Endothelial cell of umbilical vein (primary cell): ENCODE measurements at regions not wholly inside any gene's neighbourhood (a gene's known extent, or its start where the extent isn't known, plus 50 kb on each side); places are given as distances from the start of the nearest gene placed in this dataset.

Source experiments
- BruUV-seq: library from RNA; stranded (reverse); fragments of 400-500 nt; replicated peaks from 2 replicates; lab custom pipeline; 2021; lab: Mats Ljungman, UMichigan
- CTCF ChIA-PET: fragments of 300-600, 350-600 bp; sonication (Branson Sonifier 250); formaldehyde crosslinking; loops from one replicate; lab custom pipeline; 2021; ENCODE audit warnings: antibody characterized with exemption, inconsistent platforms; lab: Charles Lee
- POLR2A ChIA-PET: fragments of 300-600, 350-600 bp; sonication (Branson Sonifier 250); formaldehyde crosslinking; loops from one replicate; lab custom pipeline; 2021; ENCODE audit warnings: antibody characterized with exemption, inconsistent platforms; lab: Charles Lee
- DNase-seq: peaks from one replicate; pipeline ENCODE4 v3.0.0-alpha.2; 2011; ENCODE audit warnings: low read depth, low spot score
- FAIRE-seq: peaks from 2 replicates; lab custom pipeline; 2011; peaks lifted over from hg19 to GRCh38; lab: Jason Lieb, UNC
- H2AFZ ChIP-seq: 2 replicates; pipeline ENCODE4 v1.6.0; 2012; ENCODE audit warnings: low read depth, low read length, control low read depth, inconsistent platforms
- H3K27ac ChIP-seq: 2 replicates; pipeline ENCODE4 v1.5.1; 2011; ENCODE audit warnings: low read depth, mild to moderate bottlenecking, control low read depth, low read length, moderate library complexity; ENCODE audit not compliant: insufficient read depth
- H3K27me3 ChIP-seq, 2 experiments: 2 replicates each; pipeline versions ENCODE4 v1.6.0 to v1.6.1; 2011; ENCODE audit warnings: low read length in 2 of 2, mixed read lengths in 1 of 2; ENCODE audit not compliant: control insufficient read depth in 2 of 2, insufficient read depth in 2 of 2
- H3K36me3 ChIP-seq, 2 experiments: 2 replicates in 1 of 2; 3 replicates in 1 of 2; pipeline ENCODE4 v1.5.1; 2011; ENCODE audit warnings: low read length in 2 of 2, mild to moderate bottlenecking in 1 of 2, moderate library complexity in 1 of 2; ENCODE audit not compliant: control insufficient read depth in 2 of 2, insufficient read depth in 2 of 2; ENCODE audit errors: extremely low read depth in 1 of 2
- H3K4me1 ChIP-seq: 3 replicates; pipeline ENCODE4 v1.5.1; 2011; ENCODE audit warnings: mild to moderate bottlenecking, low read length; ENCODE audit not compliant: control insufficient read depth, insufficient read depth; ENCODE audit errors: extremely low read depth
- H3K4me2 ChIP-seq: 2 replicates; pipeline ENCODE4 v1.6.1; 2011; ENCODE audit warnings: low read length, control low read depth, mixed read lengths; ENCODE audit not compliant: insufficient read depth
- H3K4me3 ChIP-seq, 3 experiments: fragments of 200-600 bp in 1 of 3; sonication (generic), shearing (Covaris generic) in 1 of 3; replicated peaks in 1 of 3; 2 replicates each; pipeline ENCODE4 v1.5.1; 2011 to 2016; ENCODE audit warnings: control low read depth in 3 of 3, low read length in 3 of 3, mild to moderate bottlenecking in 2 of 3, inconsistent platforms in 1 of 3, low read depth in 1 of 3, moderate library complexity in 1 of 3; ENCODE audit not compliant: insufficient read depth in 1 of 3
- H3K79me2 ChIP-seq: 2 replicates; pipeline ENCODE4 v1.6.0; 2012; ENCODE audit warnings: low read length, inconsistent platforms; ENCODE audit not compliant: control insufficient read depth, insufficient read depth
- H3K9ac ChIP-seq: replicated peaks from 2 replicates; pipeline ENCODE3; 2011; ENCODE audit warnings: low read length, control low read depth; ENCODE audit not compliant: insufficient read depth; ENCODE audit errors: extremely low read depth
- H3K9me1 ChIP-seq: replicated peaks from 3 replicates; pipeline ENCODE4 v1.6.0; 2011; ENCODE audit warnings: mild to moderate bottlenecking, low read length; ENCODE audit not compliant: control insufficient read depth, insufficient read depth; ENCODE audit errors: extremely low read depth
- H3K9me3 ChIP-seq: replicated peaks from 2 replicates; pipeline ENCODE4 v1.5.1; 2012; ENCODE audit warnings: low read length, inconsistent platforms; ENCODE audit not compliant: control insufficient read depth, insufficient read depth
- H4K20me1 ChIP-seq: replicated peaks from 2 replicates; pipeline ENCODE3; 2011; ENCODE audit warnings: mild to moderate bottlenecking, low read length; ENCODE audit not compliant: control insufficient read depth, insufficient read depth; ENCODE audit errors: extremely low read depth
- EZH2 ChIP-seq: IDR thresholded peaks from 2 replicates; pipeline ENCODE4 v1.6.1; 2012; ENCODE audit warnings: borderline replicate concordance, low read depth, mild to moderate bottlenecking, moderate library complexity, low read length, inconsistent platforms; ENCODE audit not compliant: severe bottlenecking
- FOS ChIP-seq: IDR thresholded peaks from 2 replicates; pipeline ENCODE4 v1.6.1; 2011; ENCODE audit warnings: mild to moderate bottlenecking, low read length, moderate library complexity, borderline replicate concordance; ENCODE audit not compliant: insufficient read depth
- GATA2 ChIP-seq: IDR thresholded peaks from 2 replicates; pipeline ENCODE4 v1.7.0; 2011; ENCODE audit warnings: low read depth, mild to moderate bottlenecking, moderate library complexity, mixed read lengths, low read length; ENCODE audit not compliant: insufficient read length, insufficient read depth
- JUN ChIP-seq: IDR thresholded peaks from 2 replicates; pipeline ENCODE4 v1.6.1; 2011; ENCODE audit warnings: borderline replicate concordance, low read depth; ENCODE audit not compliant: insufficient read length, insufficient read depth
- MYC ChIP-seq: IDR thresholded peaks from one replicate; pipeline ENCODE4 v1.6.1; 2011; ENCODE audit warnings: mild to moderate bottlenecking, low read depth, low read length
- POLR2A ChIP-seq: IDR thresholded peaks from 2 replicates; pipeline ENCODE4 v1.6.1; 2012; ENCODE audit warnings: low read depth, mild to moderate bottlenecking, control low read depth, low read length
- POLR2AphosphoS5 ChIP-seq: IDR thresholded peaks from 2 replicates; pipeline ENCODE4 v1.6.1; 2012; ENCODE audit warnings: low read depth, mild to moderate bottlenecking, control low read depth, low read length, moderate library complexity; ENCODE audit not compliant: insufficient read depth
- dilution Hi-C: fragments of 300-500 bp; cut with MboI; formaldehyde crosslinking; loops from one replicate; pipeline ENCODE4 v1.15.0; 2019; ENCODE audit warnings: low sequenced_read_pairs; ENCODE audit not compliant: extremely low pct_ligation_motif_present
- intact Hi-C: fragments of 100-400 bp; cut with micrococcal nuclease; formaldehyde crosslinking; loops from one replicate; pipeline ENCODE4 v1.10.0; 2022
- TF ChIP-seq, protein P1 (sequence below), 2 donors: IDR thresholded peaks; 1 replicate in 1 of 2; 2 replicates in 1 of 2; pipeline ENCODE4 v1.5.1; 2011; ENCODE audit warnings: low read length in 2 of 2, mild to moderate bottlenecking in 2 of 2, moderate library complexity in 2 of 2, control low read depth in 1 of 2, inconsistent platforms in 1 of 2, low read depth in 1 of 2; ENCODE audit not compliant: insufficient read depth in 1 of 2; ENCODE audit errors: extremely low read depth in 1 of 2
- TF ChIP-seq, protein P2 (sequence below): IDR thresholded peaks from 2 replicates; pipeline ENCODE4 v1.6.1; 2011; ENCODE audit not compliant: insufficient read depth, insufficient read length

DNA sequence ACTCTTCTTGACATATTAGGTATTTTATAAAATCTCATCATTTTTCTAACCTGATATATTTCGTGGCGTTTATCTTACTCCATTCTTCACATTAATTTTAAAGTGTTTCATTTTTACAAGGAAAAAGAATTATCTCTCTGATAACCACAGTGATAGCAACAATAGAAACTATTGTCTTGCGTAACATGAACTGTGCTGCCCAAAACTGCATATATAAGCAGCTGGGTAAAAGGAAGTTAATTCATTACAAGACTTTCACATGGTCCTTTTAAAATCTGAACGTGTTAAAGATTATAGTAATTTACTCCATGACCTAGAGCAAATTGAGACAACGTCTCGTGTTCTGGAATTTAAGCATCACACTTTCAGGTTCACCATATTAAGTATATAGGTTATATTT lies 210.4 kb upstream of the GRIA4 start:
- no TSS peak for BruUV-seq

More for the DNA sequence above, 210.4 kb upstream of the GRIA4 start:
- ChIA-PET POLR2A (no interaction called here), CTCF (no interaction called here)
- intact Hi-C loops, result no loop called here
- Histone ChIP-seq H3K27ac (no peak overlapping the region), H3K4me3 (no peak overlapping the region), H3K4me1 (no peaks in the 10 kb centered on the region), H3K9me1 (no peaks in the 10 kb centered on the region), H3K79me2 (no peaks in the 10 kb centered on the region), H3K27me3 (no peaks in the 10 kb centered on the region), H3K9me3 (no peaks in the 10 kb centered on the region), H2AFZ (no peak overlapping the region), H3K4me2 (no peak overlapping the region), H3K9ac (no peak overlapping the region), H3K36me3 (no peaks in the 10 kb centered on the region), H4K20me1 (no peaks in the 10 kb centered on the region)
- TF ChIP-seq POLR2A (no peak), EZH2 (no peak), JUN (no peak), POLR2AphosphoS5 (no peak), MYC (no peak), GATA2 (no peak), FOS (no peak)
- TF ChIP-seq, protein P1, sequence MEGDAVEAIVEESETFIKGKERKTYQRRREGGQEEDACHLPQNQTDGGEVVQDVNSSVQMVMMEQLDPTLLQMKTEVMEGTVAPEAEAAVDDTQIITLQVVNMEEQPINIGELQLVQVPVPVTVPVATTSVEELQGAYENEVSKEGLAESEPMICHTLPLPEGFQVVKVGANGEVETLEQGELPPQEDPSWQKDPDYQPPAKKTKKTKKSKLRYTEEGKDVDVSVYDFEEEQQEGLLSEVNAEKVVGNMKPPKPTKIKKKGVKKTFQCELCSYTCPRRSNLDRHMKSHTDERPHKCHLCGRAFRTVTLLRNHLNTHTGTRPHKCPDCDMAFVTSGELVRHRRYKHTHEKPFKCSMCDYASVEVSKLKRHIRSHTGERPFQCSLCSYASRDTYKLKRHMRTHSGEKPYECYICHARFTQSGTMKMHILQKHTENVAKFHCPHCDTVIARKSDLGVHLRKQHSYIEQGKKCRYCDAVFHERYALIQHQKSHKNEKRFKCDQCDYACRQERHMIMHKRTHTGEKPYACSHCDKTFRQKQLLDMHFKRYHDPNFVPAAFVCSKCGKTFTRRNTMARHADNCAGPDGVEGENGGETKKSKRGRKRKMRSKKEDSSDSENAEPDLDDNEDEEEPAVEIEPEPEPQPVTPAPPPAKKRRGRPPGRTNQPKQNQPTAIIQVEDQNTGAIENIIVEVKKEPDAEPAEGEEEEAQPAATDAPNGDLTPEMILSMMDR (IDR thresholded peaks at IDR 0.05; ENCODE audit: extremely low read depth in 1 of 2, insufficient read depth in 1 of 2, low read depth in 1 of 2, low read length in 2 of 2), result no peak
- TF ChIP-seq, protein P2, sequence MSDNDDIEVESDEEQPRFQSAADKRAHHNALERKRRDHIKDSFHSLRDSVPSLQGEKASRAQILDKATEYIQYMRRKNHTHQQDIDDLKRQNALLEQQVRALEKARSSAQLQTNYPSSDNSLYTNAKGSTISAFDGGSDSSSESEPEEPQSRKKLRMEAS, result no peak
- FAIRE-seq (no peak), DNase-seq (no peak)
- dilution Hi-C loops, result no loop called here
